Activated naive CD4-positive, alpha-beta T cell treated with anti-CD3 and anti-CD28 coated beads, Interleukin-2, amount 50 U/mL, for 72 hours (primary cell): ENCODE measurements at regions not wholly inside any gene's neighbourhood (a gene's known extent, or its start where the extent isn't known, plus 50 kb on each side); places are given as distances from the start of the nearest gene placed in this dataset.

Experiments
- ATAC-seq, 2 donors: fragments of 150-1000 bp; cut with Tn5 transposase; 2 replicates each; pipeline ENCODE4 v1.10.0; 2021; ENCODE audit warnings: mild to moderate bottlenecking in 2 of 2, moderate library complexity in 2 of 2
- DNase-seq, 2 donors: peaks; one replicate each; pipeline ENCODE4 v3.0.0; 2021 to 2022; ENCODE audit warnings: low spot score in 2 of 2
- H3K27ac Mint-ChIP-seq, 2 donors: one replicate each; pipeline ENCODE4 v1.8.0; 2022; ENCODE audit warnings: mild to moderate bottlenecking in 2 of 2, mixed read lengths in 2 of 2
- H3K36me3 Mint-ChIP-seq, 2 donors: one replicate each; pipeline ENCODE4 v1.8.0; 2022; ENCODE audit warnings: mixed read lengths in 2 of 2
- H3K9me3 Mint-ChIP-seq, 2 donors: one replicate each; pipeline ENCODE4 v1.8.0; 2022; ENCODE audit warnings: mixed read lengths in 2 of 2

GRCh38 chr15:94119923-94120775 lies 111.2 kb upstream of the MCTP2 start:
- ATAC-seq (peak; percentile 83 to 100), DNase-seq (peak in 1 of 2 donors; percentile 42)
- Mint-ChIP-seq H3K27ac (no peak overlapping the region), H3K9me3 (no peaks in the 10 kb centered on the region), H3K36me3 (no peaks in the 10 kb centered on the region)

DNA sequence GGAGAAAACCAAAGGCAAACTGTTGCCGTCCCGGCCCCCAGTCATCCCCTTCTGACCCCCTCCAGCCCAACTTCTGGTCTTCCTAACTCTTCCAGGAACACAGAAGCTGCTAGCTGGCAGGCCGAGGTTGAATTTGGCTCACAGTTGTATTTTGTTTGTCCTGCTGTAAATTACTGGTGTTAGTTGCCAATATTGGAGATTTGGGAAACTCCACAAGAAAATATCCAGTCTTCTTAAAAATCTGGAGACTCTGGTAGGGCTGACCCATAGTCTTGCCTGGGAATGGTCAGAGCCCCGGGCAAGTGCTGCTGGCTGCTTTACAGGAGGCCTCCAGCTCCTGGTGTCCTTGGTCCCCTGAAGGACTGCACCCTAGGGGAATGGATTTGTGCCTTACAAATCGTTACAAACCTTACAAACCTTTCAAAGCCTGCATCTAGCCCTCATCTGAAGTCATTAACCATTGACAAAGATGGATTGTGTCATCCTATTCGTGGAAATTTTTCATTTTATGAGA lies 112.0 kb upstream of the MCTP2 start:
- no peaks in the 10 kb centered on the region for H3K9me3 Mint-ChIP-seq
- ATAC-seq (peak in 1 of 2 donors; percentile 31), DNase-seq (no peak)
- no peak overlapping the region for H3K27ac Mint-ChIP-seq
- no peaks in the 10 kb centered on the region for H3K36me3 Mint-ChIP-seq

- ATAC-seq (no peak), DNase-seq (no peak)
- Mint-ChIP-seq H3K27ac (no peak overlapping the region), H3K9me3 (no peaks in the 10 kb centered on the region), H3K36me3 (no peaks in the 10 kb centered on the region)
Measured at GRCh38 chr15:94110476-94111130, 120.8 kb upstream of the MCTP2 start.

DNA sequence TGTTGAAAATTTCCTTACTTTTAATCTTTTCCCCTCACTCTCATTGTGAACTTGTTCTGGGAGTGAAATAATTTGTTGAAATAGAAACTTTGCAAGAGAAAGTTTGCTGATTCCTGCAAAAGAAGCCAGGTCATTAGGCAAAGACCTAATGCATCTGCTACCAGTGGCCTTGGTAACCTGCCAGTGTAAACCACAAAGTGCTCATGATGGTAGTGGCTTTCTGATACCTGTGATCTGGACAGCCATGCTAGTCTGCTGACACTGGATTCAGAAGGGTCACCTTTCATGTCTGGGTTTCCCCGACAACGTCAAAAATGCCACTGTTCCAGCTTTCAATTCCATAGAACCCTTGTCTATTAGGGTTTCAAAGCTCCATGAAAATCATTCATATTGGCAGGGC lies 123.7 kb upstream of the MCTP2 start:
- no peak for DNase-seq
- Mint-ChIP-seq H3K9me3 (no peaks in the 10 kb centered on the region), H3K27ac (no peak overlapping the region), H3K36me3 (no peaks in the 10 kb centered on the region)
- no peak for ATAC-seq

DNA sequence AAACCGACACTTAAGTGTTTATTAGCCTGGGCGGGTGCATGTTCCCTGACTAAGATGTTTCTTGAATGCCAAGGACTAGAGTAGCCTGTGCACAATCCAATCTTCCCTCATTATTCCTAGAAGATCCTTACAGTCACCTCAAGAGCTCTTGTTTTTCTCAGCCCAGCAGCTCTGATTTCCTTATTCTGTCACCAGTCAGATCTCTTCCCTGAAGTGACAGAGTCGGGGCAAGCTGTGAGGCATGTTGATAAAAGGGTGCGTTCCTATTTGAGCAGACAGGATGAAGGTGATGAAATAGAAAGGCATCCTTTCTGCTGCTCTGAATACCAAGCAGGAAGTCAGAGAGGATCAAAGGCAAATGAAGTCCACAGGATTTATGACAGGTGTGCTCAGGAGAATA lies 125.6 kb upstream of the MCTP2 start:
- no peak for DNase-seq
- Mint-ChIP-seq H3K9me3 (no peaks in the 10 kb centered on the region), H3K27ac (no peak overlapping the region), H3K36me3 (no peaks in the 10 kb centered on the region)
- ATAC-seq, result peak in 1 of 2 donors; percentile 16

DNA sequence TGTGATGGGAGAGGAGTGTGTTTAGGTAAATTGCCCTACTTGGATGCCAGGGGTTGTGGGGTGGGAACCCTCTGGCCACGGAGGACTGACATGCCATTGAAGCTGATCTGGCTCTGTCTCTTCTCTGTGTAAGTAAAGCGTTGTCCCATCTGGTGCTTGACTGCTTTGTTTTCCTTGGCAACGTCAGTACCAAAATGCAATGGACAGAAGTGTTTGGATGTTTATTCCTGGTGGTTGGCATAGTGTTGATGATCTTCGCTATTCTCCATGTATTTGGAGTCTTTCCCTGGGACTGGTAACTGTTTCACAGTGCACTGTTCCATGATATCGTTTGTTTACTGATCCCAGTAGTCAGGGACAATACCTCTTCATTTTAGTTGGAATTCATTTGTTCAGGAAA lies 130.5 kb upstream of the MCTP2 start:
- no peak for ATAC-seq
- H3K36me3 Mint-ChIP-seq, result no peaks in the 10 kb centered on the region
- H3K27ac Mint-ChIP-seq, result no peak overlapping the region
- H3K9me3 Mint-ChIP-seq, result no peaks in the 10 kb centered on the region
- no peak for DNase-seq

DNA sequence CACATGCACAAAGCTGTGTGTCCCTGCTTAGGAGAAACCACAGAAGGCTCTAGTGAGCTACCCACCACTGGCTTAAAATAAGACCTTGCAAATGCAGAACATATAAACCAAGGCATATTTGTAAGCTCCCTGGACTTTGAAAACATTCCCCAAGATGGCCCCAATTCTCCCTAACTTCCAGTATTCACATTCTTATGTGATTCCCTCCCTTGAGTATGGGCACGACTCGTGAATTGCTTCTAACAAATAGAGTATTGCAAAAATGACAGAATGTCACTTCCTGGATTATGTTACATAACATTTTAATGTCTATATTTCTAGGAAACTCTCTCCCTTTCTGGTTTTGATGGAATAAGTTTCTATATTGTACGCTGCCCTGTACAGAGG lies 131.8 kb upstream of the MCTP2 start:
- H3K36me3 Mint-ChIP-seq, result no peaks in the 10 kb centered on the region
- ATAC-seq (no peak), DNase-seq (no peak)
- no peak overlapping the region for H3K27ac Mint-ChIP-seq
- no peaks in the 10 kb centered on the region for H3K9me3 Mint-ChIP-seq

- ATAC-seq (no peak), DNase-seq (no peak)
- Mint-ChIP-seq H3K9me3 (no peaks in the 10 kb centered on the region), H3K36me3 (no peaks in the 10 kb centered on the region), H3K27ac (no peak overlapping the region)
Measured at GRCh38 chr15:94098921-94099573, 132.3 kb upstream of the MCTP2 start.

GRCh38 chr15:94097552-94097951 lies 133.8 kb upstream of the MCTP2 start:
- DNase-seq (no peak), ATAC-seq (no peak)
- Mint-ChIP-seq H3K9me3 (no peaks in the 10 kb centered on the region), H3K36me3 (no peaks in the 10 kb centered on the region), H3K27ac (no peak overlapping the region)

GRCh38 chr15:94094310-94094709 lies 137.1 kb upstream of the MCTP2 start:
- no peaks in the 10 kb centered on the region for H3K9me3 Mint-ChIP-seq
- DNase-seq (no peak), ATAC-seq (no peak)
- H3K36me3 Mint-ChIP-seq, result no peaks in the 10 kb centered on the region
- H3K27ac Mint-ChIP-seq, result no peak overlapping the region

DNA sequence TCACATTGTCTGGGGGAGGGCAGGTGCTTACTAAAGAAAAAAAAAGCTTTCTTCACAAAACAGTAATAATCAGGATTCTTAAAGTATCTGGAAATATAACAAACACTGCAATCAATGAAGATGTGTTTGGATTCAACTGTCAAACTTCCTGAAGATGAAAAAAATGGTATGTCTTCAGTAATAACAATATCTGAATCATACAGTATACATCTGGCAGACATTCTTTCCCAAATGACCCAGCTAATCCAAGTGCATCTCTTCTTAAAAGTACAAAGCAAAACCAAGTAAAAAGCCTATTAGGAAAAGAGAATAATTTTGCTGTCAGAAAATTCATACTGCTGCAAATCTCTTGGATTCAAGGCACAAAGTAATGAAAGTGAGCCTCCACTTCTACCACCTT lies 145.0 kb upstream of the MCTP2 start:
- H3K9me3 Mint-ChIP-seq, result no peaks in the 10 kb centered on the region
- no peak overlapping the region for H3K27ac Mint-ChIP-seq
- ATAC-seq (no peak), DNase-seq (no peak)
- H3K36me3 Mint-ChIP-seq, result no peaks in the 10 kb centered on the region

DNA sequence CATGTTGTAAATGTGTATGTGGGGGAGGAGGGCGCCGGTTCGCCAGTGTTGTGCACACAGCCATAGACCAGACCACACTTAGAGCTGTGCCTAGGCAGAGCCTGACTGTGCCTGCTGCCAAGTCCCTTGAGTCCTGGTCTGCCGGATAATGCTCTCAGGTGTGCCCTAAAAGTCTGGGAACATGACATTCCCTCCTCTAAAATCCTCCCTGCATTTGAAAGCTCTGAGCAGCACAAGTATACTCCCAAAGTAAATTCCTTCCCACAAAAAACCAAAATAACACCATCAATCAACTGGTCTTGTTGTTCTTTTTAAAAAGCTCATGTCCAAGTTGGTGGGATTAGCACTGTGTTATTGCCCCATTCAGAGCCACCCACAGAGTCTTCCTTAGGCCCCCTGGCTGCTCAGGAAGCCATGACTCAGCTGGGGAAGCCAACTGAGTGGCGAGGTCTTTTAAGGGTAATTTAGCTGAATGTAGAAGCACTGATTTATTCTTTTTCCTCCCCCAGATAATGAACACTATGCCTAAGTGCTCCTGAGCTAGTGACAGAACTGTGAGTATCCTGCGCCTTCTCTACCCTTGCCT lies 147.8 kb upstream of the MCTP2 start:
- Mint-ChIP-seq H3K36me3 (no peaks in the 10 kb centered on the region), H3K27ac (no peak overlapping the region), H3K9me3 (no peaks in the 10 kb centered on the region)
- ATAC-seq, result no peak
- DNase-seq, result no peak

- no peak for ATAC-seq
- H3K9me3 Mint-ChIP-seq, result no peaks in the 10 kb centered on the region
- no peak for DNase-seq
- no peaks in the 10 kb centered on the region for H3K36me3 Mint-ChIP-seq
- no peak overlapping the region for H3K27ac Mint-ChIP-seq
Measured at GRCh38 chr15:94081829-94082228, 149.5 kb upstream of the MCTP2 start.

- DNase-seq, result no peak
- ATAC-seq, result no peak
- Mint-ChIP-seq H3K9me3 (no peaks in the 10 kb centered on the region), H3K36me3 (no peaks in the 10 kb centered on the region), H3K27ac (no peak overlapping the region)
Measured at GRCh38 chr15:94080989-94081605, 150.3 kb upstream of the MCTP2 start.

DNA sequence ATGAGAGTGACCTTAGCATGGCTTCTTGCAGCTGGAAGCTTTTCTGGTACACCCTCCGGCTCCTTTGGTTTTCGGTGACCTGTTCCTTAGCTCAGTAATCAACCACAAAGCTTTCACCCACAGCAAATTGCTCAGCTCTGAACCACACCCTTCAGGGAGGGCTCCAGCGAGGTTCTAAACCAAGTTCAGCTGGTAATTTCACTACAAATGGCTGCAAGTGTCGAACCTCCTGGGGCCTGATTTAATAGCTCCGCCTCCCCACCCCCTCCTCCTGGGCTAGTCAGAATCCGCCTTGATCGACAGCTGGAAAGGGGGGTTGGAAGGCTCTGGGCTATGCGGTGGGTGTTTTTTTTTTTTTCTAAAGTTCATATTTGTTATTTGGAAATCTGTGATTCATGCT lies 150.9 kb upstream of the MCTP2 start:
- Mint-ChIP-seq H3K36me3 (no peaks in the 10 kb centered on the region), H3K27ac (no peak overlapping the region), H3K9me3 (no peaks in the 10 kb centered on the region)
- DNase-seq, result no peak
- ATAC-seq, result no peak

GRCh38 chr15:94079968-94080367 lies 151.4 kb upstream of the MCTP2 start:
- ATAC-seq (no peak), DNase-seq (no peak)
- Mint-ChIP-seq H3K36me3 (no peaks in the 10 kb centered on the region), H3K27ac (no peak overlapping the region), H3K9me3 (no peaks in the 10 kb centered on the region)

- H3K9me3 Mint-ChIP-seq, result no peaks in the 10 kb centered on the region
Measured at GRCh38 chr15:94079459-94079858, 151.9 kb upstream of the MCTP2 start.

More at GRCh38 chr15:94079459-94079858, 151.9 kb upstream of the MCTP2 start:
- Mint-ChIP-seq H3K27ac (no peak overlapping the region), H3K36me3 (no peaks in the 10 kb centered on the region)
- DNase-seq (no peak), ATAC-seq (no peak)
